PC-9 (cell line): ENCODE measurements at regions not wholly inside any gene's neighbourhood (a gene's known extent, or its start where the extent isn't known, plus 50 kb on each side); places are given as distances from the start of the nearest gene placed in this dataset.

Experiments
- BruUV-seq: library from RNA; stranded (reverse); fragments of 400-500 nt; replicated peaks from 2 replicates; lab custom pipeline; 2021; lab: Mats Ljungman, UMichigan
- CTCF ChIA-PET: fragments of 300-600 bp; sonication (Branson Sonifier 250); formaldehyde crosslinking; loops from one replicate; lab custom pipeline; 2022; ENCODE audit warnings: antibody characterized with exemption; lab: Charles Lee
- POLR2A ChIA-PET: fragments of 300-600 bp; sonication (Branson Sonifier 250); formaldehyde crosslinking; loops from one replicate; lab custom pipeline; 2022; ENCODE audit warnings: antibody characterized with exemption; ENCODE audit not compliant: unreplicated experiment; lab: Charles Lee
- DNase-seq, 2 experiments: peaks; one replicate each; pipeline versions ENCODE4 v3.0.0 to v3.0.0-alpha.2; 2015 to 2022; ENCODE audit warnings: mixed read lengths in 1 of 2
- H2AFZ ChIP-seq: fragments of 200-600 bp; sonication (generic); 2 replicates; pipeline ENCODE4 v1.8.1; 2017; ENCODE audit warnings: antibody characterized with exemption
- H3F3A ChIP-seq: fragments of 200-600 bp; sonication (generic); 2 replicates; pipeline ENCODE4 v1.8.1; 2017; ENCODE audit warnings: antibody characterized with exemption, mild to moderate bottlenecking, low read depth; ENCODE audit not compliant: insufficient read depth
- H3K27ac ChIP-seq: fragments of 200-600 bp; sonication (generic); 2 replicates; pipeline ENCODE4 v1.6.1; 2016; ENCODE audit warnings: mixed run types
- H3K27me3 ChIP-seq: fragments of 200-600 bp; sonication (generic); 2 replicates; pipeline ENCODE4 v1.6.1; 2016; ENCODE audit warnings: low read depth, mixed run types; ENCODE audit not compliant: insufficient read depth
- H3K36me3 ChIP-seq: fragments of 200-600 bp; sonication (generic); 2 replicates; pipeline ENCODE4 v1.6.1; 2016; ENCODE audit warnings: low read depth, mixed run types
- H3K4me1 ChIP-seq: fragments of 200-600 bp; sonication (generic); replicated peaks from 2 replicates; pipeline ENCODE4 v1.6.1; 2016; ENCODE audit warnings: mixed run types; ENCODE audit not compliant: insufficient read depth
- H3K4me2 ChIP-seq: fragments of 200-600 bp; sonication (generic); 2 replicates; pipeline ENCODE4 v1.6.1; 2017; ENCODE audit warnings: mixed run types
- H3K4me3 ChIP-seq: fragments of 200-600 bp; sonication (generic); 2 replicates; pipeline ENCODE4 v1.6.1; 2016; ENCODE audit warnings: mixed run types
- H3K79me2 ChIP-seq: fragments of 200-600 bp; sonication (generic); 2 replicates; pipeline ENCODE4 v1.6.1; 2017; ENCODE audit warnings: low read depth, mixed run types
- H3K9me2 ChIP-seq: fragments of 200-600 bp; sonication (generic); 2 replicates; pipeline ENCODE4 v1.8.1; 2017; ENCODE audit warnings: mild to moderate bottlenecking; ENCODE audit not compliant: insufficient read depth
- H3K9me3 ChIP-seq: fragments of 200-600 bp; sonication (generic); 2 replicates; pipeline ENCODE4 v1.8.1; 2016; ENCODE audit warnings: low read depth; ENCODE audit not compliant: insufficient read depth
- H4K20me1 ChIP-seq: fragments of 200-600 bp; sonication (generic); 2 replicates; pipeline ENCODE4 v1.8.1; 2017; ENCODE audit not compliant: insufficient read depth
- EZH2 ChIP-seq: fragments of 200-600 bp; sonication (generic); IDR thresholded peaks from 2 replicates; pipeline ENCODE4 v1.8.0; 2017; ENCODE audit warnings: antibody characterized with exemption, low read depth
- intact Hi-C: fragments of 100-400 bp; cut with micrococcal nuclease; formaldehyde crosslinking; loops from one replicate; pipeline ENCODE4 v1.10.0; 2022; ENCODE audit not compliant: unreplicated experiment
- TF ChIP-seq, protein P1 (sequence below): fragments of 200-600 bp; sonication (generic); conservative IDR thresholded peaks from 2 replicates; pipeline ENCODE4 v1.6.1; 2017; ENCODE audit warnings: mixed run types, antibody characterized with exemption, mild to moderate bottlenecking, moderate library complexity

DNA sequence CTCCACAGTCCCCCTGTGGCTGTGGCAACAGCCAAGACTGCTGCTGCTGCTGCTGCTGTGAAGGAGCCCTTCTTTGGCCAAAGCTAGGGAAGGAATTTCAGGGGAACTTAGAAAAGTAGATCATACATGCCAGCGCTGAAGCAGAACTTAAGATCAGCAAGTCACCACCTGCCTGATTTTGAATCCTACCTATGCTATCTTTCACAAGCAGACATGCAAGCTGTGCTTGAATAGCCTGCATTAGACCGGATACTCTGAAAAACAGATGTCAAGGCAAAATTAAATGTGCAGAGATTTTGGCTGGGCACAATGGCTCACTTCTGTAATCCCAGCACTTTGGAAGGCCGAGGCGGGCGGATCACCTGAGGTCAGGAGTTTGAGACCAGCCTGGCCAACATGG is 99.3 kb upstream of the ZNF366 start:
- H3K4me2 ChIP-seq: no peak overlapping the region
- CTCF ChIA-PET: no interaction called here
- H2AFZ ChIP-seq: no peak overlapping the region
- no peaks in the 10 kb centered on the region for H3K79me2 ChIP-seq
- no peaks in the 10 kb centered on the region for H3K27me3 ChIP-seq
- no peaks in the 10 kb centered on the region for H4K20me1 ChIP-seq
- POLR2A ChIA-PET: no interaction called here
- BruUV-seq: no TSS peak
- intact Hi-C loops: no loop called here
- H3F3A ChIP-seq: peaks cover 6% of the 10 kb centered on the region; the same call in 1 of the 2 replicates
- TF ChIP-seq, protein P1, sequence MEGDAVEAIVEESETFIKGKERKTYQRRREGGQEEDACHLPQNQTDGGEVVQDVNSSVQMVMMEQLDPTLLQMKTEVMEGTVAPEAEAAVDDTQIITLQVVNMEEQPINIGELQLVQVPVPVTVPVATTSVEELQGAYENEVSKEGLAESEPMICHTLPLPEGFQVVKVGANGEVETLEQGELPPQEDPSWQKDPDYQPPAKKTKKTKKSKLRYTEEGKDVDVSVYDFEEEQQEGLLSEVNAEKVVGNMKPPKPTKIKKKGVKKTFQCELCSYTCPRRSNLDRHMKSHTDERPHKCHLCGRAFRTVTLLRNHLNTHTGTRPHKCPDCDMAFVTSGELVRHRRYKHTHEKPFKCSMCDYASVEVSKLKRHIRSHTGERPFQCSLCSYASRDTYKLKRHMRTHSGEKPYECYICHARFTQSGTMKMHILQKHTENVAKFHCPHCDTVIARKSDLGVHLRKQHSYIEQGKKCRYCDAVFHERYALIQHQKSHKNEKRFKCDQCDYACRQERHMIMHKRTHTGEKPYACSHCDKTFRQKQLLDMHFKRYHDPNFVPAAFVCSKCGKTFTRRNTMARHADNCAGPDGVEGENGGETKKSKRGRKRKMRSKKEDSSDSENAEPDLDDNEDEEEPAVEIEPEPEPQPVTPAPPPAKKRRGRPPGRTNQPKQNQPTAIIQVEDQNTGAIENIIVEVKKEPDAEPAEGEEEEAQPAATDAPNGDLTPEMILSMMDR: no peak
- TF ChIP-seq EZH2: no peak
- no peaks in the 10 kb centered on the region for H3K36me3 ChIP-seq
- DNase-seq: no peak
- peaks cover 6% of the 10 kb centered on the region; the same call in 1 of the 2 replicates for H3K9me3 ChIP-seq
- no peak overlapping the region for H3K4me3 ChIP-seq
- peaks cover 4% of the 10 kb centered on the region for H3K4me1 ChIP-seq
- H3K27ac ChIP-seq: no peak overlapping the region
- no peaks in the 10 kb centered on the region for H3K9me2 ChIP-seq

- ChIA-PET POLR2A (no interaction called here), CTCF (no interaction called here)
- no peak overlapping the region for H2AFZ ChIP-seq
Measured at GRCh38 chr5:72605632-72606031, 98.4 kb upstream of the ZNF366 start.

DNA sequence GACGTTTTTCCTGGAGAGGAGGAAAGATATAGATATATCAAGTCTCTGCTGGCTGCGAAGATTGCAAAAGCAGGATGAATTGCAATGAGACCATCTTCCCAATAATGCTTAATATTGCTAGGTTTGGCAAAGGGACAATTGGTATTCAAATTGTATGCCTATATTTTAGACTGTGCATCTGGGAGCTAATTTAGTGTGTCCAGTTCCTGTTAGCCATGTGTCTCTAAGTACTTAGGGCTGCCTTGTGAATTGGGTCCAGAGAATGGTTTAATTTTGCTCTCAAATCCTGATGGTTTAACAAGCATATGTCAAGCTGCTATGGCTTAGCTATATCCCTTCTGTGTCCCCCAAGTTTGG is 97.6 kb upstream of the ZNF366 start:
- no TSS peak for BruUV-seq
- Histone ChIP-seq H2AFZ (no peak overlapping the region), H3K4me1 (peaks cover 21% of the 10 kb centered on the region), H3F3A (peaks cover 24% of the 10 kb centered on the region), H3K36me3 (no peaks in the 10 kb centered on the region), H3K27me3 (no peaks in the 10 kb centered on the region), H3K9me2 (no peaks in the 10 kb centered on the region), H3K4me2 (no peak overlapping the region), H3K27ac (no peak overlapping the region), H4K20me1 (no peaks in the 10 kb centered on the region), H3K79me2 (no peaks in the 10 kb centered on the region), H3K4me3 (no peak overlapping the region), H3K9me3 (peaks cover 6% of the 10 kb centered on the region; the same call in 1 of the 2 replicates)
- no peak for DNase-seq
- POLR2A ChIA-PET: interaction anchor here (0.6 kb wide), 1 partner anchor 52 kb away, joined by 3 read pairs; no protein-coding TSS in a partner anchor
- CTCF ChIA-PET: no interaction called here
- intact Hi-C loops: no loop called here
- TF ChIP-seq, protein P1: no peak
- TF ChIP-seq EZH2: no peak

More at GRCh38 chr5:72605632-72606031, 98.4 kb upstream of the ZNF366 start:
- no peak overlapping the region for H3K27ac ChIP-seq
- peaks cover 15% of the 10 kb centered on the region for H3F3A ChIP-seq
- H3K9me2 ChIP-seq: no peaks in the 10 kb centered on the region
- no peak overlapping the region for H3K4me3 ChIP-seq
- BruUV-seq: no TSS peak
- H3K36me3 ChIP-seq: no peaks in the 10 kb centered on the region
- H3K27me3 ChIP-seq: no peaks in the 10 kb centered on the region
- intact Hi-C loops: no loop called here
- no peaks in the 10 kb centered on the region for H4K20me1 ChIP-seq
- H3K9me3 ChIP-seq: peaks cover 6% of the 10 kb centered on the region; the same call in 1 of the 2 replicates
- no peak for TF ChIP-seq EZH2
- TF ChIP-seq, protein P1: no peak
- peaks cover 13% of the 10 kb centered on the region for H3K4me1 ChIP-seq
- H3K4me2 ChIP-seq: no peak overlapping the region
- no peaks in the 10 kb centered on the region for H3K79me2 ChIP-seq
- no peak for DNase-seq
